CD4-positive, alpha-beta T cell treated with Interleukin-12 subunit alpha and Interleukin-12 subunit beta, for 1 hour (primary cell): ENCODE measurements at regions not wholly inside any gene's neighbourhood (a gene's known extent, or its start where the extent isn't known, plus 50 kb on each side); places are given as distances from the start of the nearest gene placed in this dataset.
A peak's percentile ranks its signal among the peaks of the same experiment; 100 is the strongest.

Source experiments
- DNase-seq: peaks from one replicate; pipeline ENCODE4 v3.0.0-alpha.2; 2020

DNA sequence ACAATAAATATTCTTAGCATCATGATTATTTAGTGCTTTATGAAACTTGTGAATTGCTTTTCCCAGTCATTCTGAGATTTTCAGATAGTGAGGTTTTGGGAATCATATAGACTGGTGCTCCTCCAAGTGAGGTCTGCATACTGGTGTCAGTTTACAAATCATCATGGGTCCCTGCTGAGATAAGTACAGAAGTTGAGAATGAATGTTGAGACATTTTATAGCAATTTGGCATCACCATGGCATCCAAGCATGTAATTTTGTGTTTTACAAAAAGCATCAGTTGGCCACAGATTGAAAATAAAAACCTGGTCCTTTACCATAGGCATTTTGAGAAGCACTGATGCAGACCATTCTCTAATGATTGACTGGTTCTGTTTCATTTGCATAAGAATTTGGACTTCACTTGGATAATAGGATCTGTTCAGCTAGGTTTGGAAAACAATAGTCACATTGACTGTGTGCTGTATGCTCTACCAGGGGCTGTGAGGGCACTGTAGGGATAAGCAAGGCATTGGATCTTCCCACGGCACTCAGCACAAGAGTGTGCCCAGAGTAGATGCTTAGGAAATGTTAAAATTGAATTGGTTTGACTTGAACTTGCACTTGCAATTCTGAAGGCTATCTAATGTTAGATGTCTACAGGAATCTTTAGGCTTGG lies 79.0 kb upstream of the JUN start:
- no peak for DNase-seq

DNA sequence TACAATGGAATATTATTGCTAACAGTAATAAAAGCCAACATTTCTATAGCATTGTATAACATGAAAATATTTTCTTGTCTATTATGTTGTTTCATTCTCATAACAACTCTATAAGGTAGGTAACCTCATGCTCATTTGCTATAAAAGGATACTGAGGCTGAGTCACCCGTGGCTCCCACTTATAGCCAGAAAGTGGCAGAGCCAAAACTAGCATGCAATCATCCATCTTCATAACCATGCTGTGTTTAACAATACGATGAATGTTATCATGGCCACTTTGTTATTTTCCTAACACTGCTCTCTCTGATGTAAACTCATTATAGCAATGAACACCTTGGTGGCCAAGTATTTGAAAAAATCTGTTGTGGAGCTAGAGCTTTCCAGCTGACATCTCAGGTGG lies 80.8 kb upstream of the JUN start:
- no peak for DNase-seq

- no peak for DNase-seq
Observed at GRCh38 chr1:58866578-58866977, 82.7 kb upstream of the JUN start.

DNA sequence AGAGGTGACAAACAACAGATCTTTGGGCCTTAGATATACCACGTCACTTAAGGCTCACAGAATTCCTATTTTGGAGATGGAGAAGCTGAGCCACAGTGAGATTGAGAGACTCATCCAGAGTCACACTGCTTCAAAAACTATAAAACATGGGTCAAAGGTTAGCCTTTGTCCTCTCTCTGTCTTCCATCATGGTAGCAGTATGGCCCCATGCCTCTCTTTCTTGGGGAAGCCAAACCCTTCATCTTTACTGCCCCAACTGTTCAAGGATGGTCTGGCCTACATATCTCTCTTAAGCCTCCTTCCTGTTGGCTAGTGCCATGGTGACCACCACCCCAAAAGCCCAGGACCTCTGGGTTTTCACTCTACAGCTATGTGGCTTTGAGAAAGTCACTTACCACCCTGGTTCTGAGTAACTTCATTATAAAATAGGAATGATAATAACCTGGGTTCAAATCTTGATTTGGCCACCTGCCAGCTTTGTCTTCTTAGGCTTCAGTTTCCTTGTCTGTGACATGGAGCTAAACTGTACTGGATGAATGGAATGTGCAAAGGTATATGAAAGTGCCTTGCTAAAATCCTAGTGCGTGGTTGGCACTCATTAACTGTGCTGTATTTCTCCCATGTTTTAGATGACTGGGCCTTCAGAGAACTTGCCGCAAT lies 85.9 kb upstream of the JUN start:
- DNase-seq = no peak

- no peak for DNase-seq
Observed at GRCh38 chr1:58870298-58870676, 86.4 kb upstream of the JUN start.

GRCh38 chr1:58874342-58874741 lies 90.5 kb upstream of the JUN start:
- no peak for DNase-seq

- no peak for DNase-seq
Observed at GRCh38 chr1:58874757-58875755, 91.2 kb upstream of the JUN start.

DNA sequence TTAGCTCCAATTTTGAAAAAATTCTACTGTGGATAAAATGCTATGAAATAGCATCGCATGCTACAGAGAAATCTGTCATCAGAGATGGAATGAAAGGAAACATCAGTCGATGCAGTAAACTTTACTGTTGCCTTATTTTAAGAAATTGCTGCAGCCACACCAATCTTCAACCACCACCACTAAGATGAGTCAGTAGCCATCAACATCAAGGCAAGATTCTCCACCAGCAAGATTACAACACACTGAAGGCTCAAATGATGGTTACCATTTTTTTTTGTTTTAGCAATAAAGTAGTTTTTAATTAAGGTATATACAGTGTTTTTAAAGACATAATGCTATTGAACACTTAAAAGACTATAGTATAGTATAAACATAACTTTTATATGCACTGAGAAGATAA lies 95.6 kb upstream of the JUN start:
- no peak for DNase-seq

DNA sequence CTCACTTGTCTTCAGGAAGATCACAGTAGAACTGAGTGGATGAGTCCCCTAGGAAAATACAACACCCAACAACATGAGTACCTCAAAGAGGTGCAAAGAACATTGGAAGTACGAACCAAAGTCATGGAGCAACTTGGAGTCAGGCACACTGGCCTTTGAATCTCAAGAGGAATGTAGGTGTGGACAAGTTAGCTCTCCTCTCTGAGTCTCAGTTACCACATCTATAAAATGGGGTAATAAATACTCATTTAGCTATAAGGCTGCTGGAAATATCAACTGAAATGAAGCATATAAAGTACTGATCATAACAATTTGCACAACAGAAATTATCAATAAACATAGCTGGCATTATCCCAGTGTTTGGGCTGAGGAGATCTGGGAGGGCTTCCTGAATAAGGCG lies 96.7 kb upstream of the JUN start:
- no peak for DNase-seq

DNA sequence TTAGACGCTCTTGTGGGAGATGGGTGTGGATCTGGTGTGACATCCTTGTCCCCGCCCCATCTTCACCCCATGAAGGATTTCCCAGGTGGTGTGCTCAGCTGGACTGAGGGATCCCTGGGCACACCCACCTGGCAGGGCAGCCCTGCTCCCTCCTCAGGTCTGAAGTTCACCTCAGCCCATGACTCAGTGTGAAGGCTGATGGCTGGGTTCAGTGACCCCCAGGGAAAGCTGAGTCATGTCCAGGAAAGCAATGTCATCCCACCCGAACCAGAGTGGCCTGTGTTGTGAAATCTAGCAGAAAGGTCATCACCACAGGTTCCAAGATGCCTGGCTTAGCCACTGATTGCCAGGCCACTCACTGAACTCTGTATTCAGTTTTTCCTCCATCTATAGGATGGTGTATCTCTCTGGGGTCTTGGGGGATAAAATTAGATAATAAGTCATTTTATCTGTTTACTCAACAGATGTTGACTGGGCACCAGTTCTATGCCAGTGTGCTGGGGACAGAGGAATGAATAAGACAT lies 97.7 kb upstream of the JUN start:
- DNase-seq = no peak

DNA sequence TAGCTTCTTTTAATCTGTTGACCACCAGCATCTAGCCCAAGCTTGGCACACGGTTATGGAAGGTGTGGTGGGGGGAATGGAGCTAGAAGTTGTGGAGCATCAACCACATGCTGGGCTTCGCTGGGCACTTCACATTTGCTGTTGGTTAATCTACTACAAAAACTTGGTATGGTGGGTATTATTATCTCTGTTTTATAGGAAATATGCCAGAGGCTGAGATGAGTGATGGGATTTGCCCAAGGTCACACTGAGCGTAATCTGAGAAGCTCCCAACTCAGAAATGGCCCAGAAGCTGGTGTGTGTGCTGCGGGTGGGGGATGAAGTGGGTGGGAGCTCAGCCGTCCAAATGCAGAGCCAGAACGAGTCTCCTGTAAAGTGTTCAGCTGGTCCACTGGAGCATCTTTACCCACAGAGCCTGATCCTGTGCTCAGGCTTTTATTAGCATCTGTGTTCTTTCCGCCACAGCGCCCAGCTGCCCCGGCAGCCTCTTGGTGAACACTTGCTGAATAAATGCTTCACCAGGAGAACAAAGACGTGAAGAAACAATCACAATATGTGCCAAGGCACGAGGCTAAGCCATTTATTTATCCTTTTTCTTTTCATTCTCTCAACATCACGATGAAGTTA lies 98.6 kb upstream of the JUN start:
- DNase-seq = no peak

- DNase-seq = no peak
Observed at GRCh38 chr1:58883037-58883887, 99.4 kb upstream of the JUN start.

DNA sequence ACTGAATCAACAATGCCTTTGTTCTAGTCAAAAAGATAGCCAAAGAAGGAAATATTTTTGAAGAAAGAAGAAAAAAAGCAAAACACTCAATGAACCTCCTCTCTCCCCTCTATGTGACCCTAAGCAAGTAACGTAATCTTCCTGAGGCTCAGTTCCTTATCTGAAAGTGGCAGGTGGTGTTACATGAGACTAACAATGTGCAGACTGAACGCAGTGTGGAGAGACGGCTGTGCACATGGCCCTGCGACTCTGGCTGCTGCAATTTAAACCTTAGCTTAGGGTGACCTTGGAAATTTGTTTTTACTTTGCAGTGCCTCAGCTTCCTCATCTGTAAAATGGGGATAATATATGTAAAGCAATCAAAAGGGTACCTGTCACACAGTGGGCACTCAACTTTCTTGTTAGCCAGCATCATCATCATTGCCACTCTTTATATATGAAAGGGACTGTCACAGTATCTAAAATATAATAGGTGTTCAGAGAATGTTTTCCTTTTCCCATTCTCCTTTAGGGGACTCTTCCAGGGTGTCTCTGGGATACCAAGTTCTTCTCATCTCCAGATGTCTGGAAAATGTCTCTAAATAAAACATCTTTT lies 100.1 kb upstream of the JUN start:
- no peak for DNase-seq

DNA sequence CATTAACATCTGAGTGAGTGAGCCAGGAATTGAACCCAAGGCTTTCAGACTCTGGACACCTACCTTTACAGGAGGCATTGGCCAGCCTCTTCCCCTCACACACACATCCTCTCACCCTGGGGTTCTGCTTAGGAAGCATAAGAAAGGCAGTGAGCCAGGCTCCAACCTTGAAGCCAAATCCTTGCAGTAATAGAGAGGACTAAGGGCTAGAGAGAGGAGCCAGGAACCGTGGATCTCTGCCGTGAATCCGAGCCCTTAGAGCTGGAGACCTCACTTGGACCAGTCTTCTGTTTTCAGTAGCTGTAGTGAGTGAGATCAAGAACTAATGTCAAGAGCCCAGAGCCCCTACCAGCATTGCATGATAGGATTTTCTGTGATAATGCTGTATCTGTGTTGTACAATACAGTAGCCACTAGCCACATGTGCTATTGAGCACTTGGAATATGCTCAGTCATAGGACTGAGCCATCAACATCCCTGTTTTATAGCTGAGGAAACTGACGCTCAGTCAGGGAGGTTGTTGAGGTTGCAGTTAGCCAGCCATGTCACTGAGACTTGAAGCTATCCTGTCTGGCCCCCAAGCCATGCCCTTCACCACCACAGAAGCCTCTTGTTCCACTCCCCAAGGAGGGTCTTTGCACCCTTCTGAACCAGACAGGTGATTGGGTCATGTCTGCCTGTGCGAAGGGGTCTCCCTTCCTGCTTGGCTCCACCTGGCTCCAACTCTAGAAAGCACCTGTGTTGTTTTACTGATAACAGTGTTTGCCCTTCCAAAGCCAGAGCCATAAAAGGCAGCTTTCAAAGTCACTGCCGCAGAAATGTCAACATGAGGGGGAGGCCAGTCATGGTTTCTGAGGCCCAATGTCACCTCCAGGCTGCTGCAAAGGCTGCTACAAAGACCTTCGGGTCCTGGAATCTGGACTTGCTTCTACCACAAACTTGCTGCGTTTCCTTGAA lies 101.1 kb upstream of the JUN start:
- DNase-seq = no peak

GRCh38 chr1:58885998-58886397 lies 102.2 kb upstream of the JUN start:
- peak; percentile 37 for DNase-seq

DNA sequence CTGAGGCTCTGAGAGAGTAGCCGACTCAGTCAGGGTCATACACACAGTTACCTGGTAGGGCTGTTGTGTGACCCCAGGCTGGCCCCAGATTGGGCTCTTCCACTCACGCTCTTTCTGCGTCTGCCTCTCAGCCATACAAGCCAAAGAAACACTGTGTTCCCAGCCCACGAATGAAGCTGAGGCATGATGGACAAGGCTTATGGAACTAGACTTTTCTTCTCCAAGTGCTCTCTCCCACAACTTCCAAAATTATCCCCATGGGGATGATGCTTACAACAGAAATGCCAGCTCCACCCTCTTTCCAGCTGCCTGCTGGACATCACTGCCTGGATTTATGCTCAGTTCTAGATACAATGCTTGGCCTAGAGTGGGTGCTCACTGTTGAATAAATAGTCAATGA lies 102.8 kb upstream of the JUN start:
- DNase-seq = no peak

DNA sequence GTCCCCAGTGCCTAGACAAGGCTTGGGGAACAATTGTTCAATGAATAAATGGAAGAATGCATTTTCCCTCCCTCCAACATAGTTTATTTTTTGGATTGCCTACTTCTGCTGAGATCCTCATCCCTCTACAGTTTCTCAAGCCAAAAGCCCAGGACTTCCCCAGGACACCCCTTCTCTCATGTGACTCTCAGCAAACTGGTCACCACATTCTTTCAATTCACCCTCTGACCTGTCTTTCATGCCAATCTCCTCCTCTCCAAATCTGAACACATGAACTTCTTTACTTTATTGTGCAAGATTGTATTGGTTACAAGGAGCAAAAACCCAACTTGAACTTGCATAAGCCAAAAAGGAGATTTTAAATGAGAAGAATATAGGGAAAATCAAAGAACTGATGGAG lies 103.2 kb upstream of the JUN start:
- DNase-seq = no peak

DNA sequence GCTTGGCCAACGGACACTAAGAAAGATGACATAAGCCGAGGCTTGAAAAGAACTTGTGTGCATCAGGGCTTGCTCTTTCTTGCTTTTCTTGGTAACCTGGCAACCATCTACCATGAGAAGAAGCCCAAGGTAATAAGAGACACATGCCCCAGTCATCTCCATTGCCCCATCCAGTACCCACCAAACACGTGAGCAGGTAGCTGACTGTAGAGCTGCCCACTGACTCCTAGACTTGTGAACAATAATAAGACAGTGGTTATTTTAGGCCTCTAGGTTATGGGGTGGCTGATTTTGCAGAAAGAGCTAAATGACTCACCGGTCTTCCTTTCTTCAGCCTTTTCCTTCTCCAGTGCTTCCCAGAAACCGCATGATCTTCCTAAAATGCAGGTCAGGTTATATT lies 105.0 kb upstream of the JUN start:
- no peak for DNase-seq

GRCh38 chr1:58890113-58890512 lies 106.3 kb upstream of the JUN start:
- no peak for DNase-seq

- no peak for DNase-seq
Observed at GRCh38 chr1:58890609-58891008, 106.8 kb upstream of the JUN start.

DNA sequence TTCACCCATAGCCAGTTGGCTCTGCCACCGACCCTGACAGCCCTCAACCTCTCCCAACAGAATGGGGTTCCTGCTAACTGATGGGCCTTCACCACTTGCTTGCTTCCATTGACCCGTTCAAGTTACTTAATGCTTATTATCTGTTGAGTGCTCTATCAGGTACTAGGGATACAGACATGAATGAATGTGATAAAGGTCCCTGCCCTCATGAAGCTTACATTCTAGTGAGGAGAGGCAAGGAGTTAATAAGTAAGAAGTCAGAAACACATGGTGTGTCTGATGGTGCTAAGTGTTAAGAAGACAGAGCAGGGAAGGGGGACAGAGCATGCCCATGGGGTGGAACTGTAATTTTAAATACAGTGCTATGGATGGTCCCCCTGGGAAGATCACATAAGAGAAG lies 107.5 kb upstream of the JUN start:
- no peak for DNase-seq
